ENCODE measurements at regions not wholly inside any gene's neighbourhood (a gene's known extent, or its start where the extent isn't known, plus 50 kb on each side); places are given as distances from the start of the nearest gene placed in this dataset.

- Histone ChIP-seq H3K36me3 (no peaks in the 10 kb centered on the region), H3K9me3 (peaks cover 0 to 9% of the 10 kb centered on the region in 2 donors), H3K4me1 (peaks cover 0 to 6% of the 10 kb centered on the region in 2 donors), H3K4me3 (no peak overlapping the region), H3K27me3 (no peaks in the 10 kb centered on the region), H3K27ac (no peak overlapping the region)
- DNase-seq (ENCODE audit: low spot score): no peak
- TF ChIP-seq CTCF (IDR thresholded peaks at IDR 0.05): no peak
These were observed 171.7 kb downstream of the HAPSTR1 start for GRCh38 chr16:9262941-9263715.

- no peaks in the 10 kb centered on the region for H3K36me3 ChIP-seq
- H3K27me3 ChIP-seq: no peaks in the 10 kb centered on the region
- peaks cover 0 to 9% of the 10 kb centered on the region in 2 donors for H3K9me3 ChIP-seq
- no peak overlapping the region for H3K27ac ChIP-seq
- no peak for DNase-seq (ENCODE audit: low spot score)
- H3K4me3 ChIP-seq: no peak overlapping the region
- peaks cover 0 to 6% of the 10 kb centered on the region in 2 donors for H3K4me1 ChIP-seq
- TF ChIP-seq CTCF (IDR thresholded peaks at IDR 0.05): no peak
These were observed 172.6 kb downstream of the HAPSTR1 start for GRCh38 chr16:9264067-9264466.

GRCh38 chr16:9268446-9268845 is 177.0 kb downstream of the HAPSTR1 start:
- Histone ChIP-seq H3K36me3 (no peaks in the 10 kb centered on the region), H3K9me3 (peaks cover 0 to 9% of the 10 kb centered on the region in 2 donors), H3K27me3 (no peaks in the 10 kb centered on the region), H3K27ac (no peak overlapping the region), H3K4me1 (no peaks in the 10 kb centered on the region), H3K4me3 (no peak overlapping the region)
- DNase-seq (ENCODE audit: low spot score): no peak
- no peak for TF ChIP-seq CTCF (IDR thresholded peaks at IDR 0.05)

GRCh38 chr16:9270424-9270823 is 179.0 kb downstream of the HAPSTR1 start:
- no peak for TF ChIP-seq CTCF (IDR thresholded peaks at IDR 0.05)
- H3K27me3 ChIP-seq: no peaks in the 10 kb centered on the region
- no peak overlapping the region for H3K4me3 ChIP-seq
- H3K36me3 ChIP-seq: no peaks in the 10 kb centered on the region
- H3K27ac ChIP-seq: no peak overlapping the region
- peaks cover 0 to 9% of the 10 kb centered on the region in 2 donors for H3K9me3 ChIP-seq
- no peaks in the 10 kb centered on the region for H3K4me1 ChIP-seq
- DNase-seq (ENCODE audit: low spot score): no peak

GRCh38 chr16:9270941-9271340 is 179.5 kb downstream of the HAPSTR1 start:
- no peaks in the 10 kb centered on the region for H3K27me3 ChIP-seq
- H3K4me1 ChIP-seq: no peaks in the 10 kb centered on the region
- H3K4me3 ChIP-seq: no peak overlapping the region
- H3K9me3 ChIP-seq: peaks cover 0 to 4% of the 10 kb centered on the region in 2 donors
- no peaks in the 10 kb centered on the region for H3K36me3 ChIP-seq
- no peak for DNase-seq (ENCODE audit: low spot score)
- no peak for TF ChIP-seq CTCF (IDR thresholded peaks at IDR 0.05)
- no peak overlapping the region for H3K27ac ChIP-seq

GRCh38 chr16:9271841-9272240 is 180.4 kb downstream of the HAPSTR1 start:
- Histone ChIP-seq H3K36me3 (no peaks in the 10 kb centered on the region), H3K27ac (no peak overlapping the region), H3K9me3 (no peaks in the 10 kb centered on the region), H3K27me3 (no peaks in the 10 kb centered on the region), H3K4me1 (no peaks in the 10 kb centered on the region), H3K4me3 (no peak overlapping the region)
- DNase-seq (ENCODE audit: low spot score): no peak
- no peak for TF ChIP-seq CTCF (IDR thresholded peaks at IDR 0.05)

All from right atrium auricular region (tissue), 2 donors.